BE2C (cell line): ENCODE measurements at regions not wholly inside any gene's neighbourhood (a gene's known extent, or its start where the extent isn't known, plus 50 kb on each side); places are given as distances from the start of the nearest gene placed in this dataset.

Source experiments
- DNase-seq: peaks from one replicate; pipeline ENCODE4 v3.0.0-alpha.2; 2020
- H3K27me3 ChIP-seq: fragments of 250-450 bp; sonication (Bioruptor Pico); 2 replicates; pipeline ENCODE4 v1.5.1; 2020; ENCODE audit warnings: mild to moderate bottlenecking
- H3K36me3 ChIP-seq: fragments of 250-450 bp; sonication (Bioruptor Pico); 2 replicates; pipeline ENCODE4 v1.5.1; 2020; ENCODE audit warnings: mild to moderate bottlenecking
- H3K4me1 ChIP-seq: fragments of 250-450 bp; sonication (Bioruptor Pico); 2 replicates; pipeline ENCODE4 v1.5.1; 2020
- H3K4me3 ChIP-seq: 2 replicates; pipeline ENCODE4 v1.5.1; 2011; ENCODE audit warnings: low read depth, low read length
- H3K9me3 ChIP-seq: fragments of 250-450 bp; sonication (Bioruptor Pico); 2 replicates; pipeline ENCODE4 v1.5.1; 2020
- CTCF ChIP-seq: IDR thresholded peaks from 2 replicates; pipeline ENCODE4 v1.5.1; 2012; ENCODE audit warnings: mild to moderate bottlenecking, low read depth, low read length

- no peaks in the 10 kb centered on the region for H3K36me3 ChIP-seq
- H3K4me1 ChIP-seq: no peaks in the 10 kb centered on the region; the same call in 1 of the 2 replicates
- DNase-seq: no peak
- no peaks in the 10 kb centered on the region for H3K27me3 ChIP-seq
- TF ChIP-seq CTCF: no peak
- no peaks in the 10 kb centered on the region for H3K9me3 ChIP-seq
- H3K4me3 ChIP-seq: no peak overlapping the region
These were observed 1237.3 kb downstream of the C4orf33 start for GRCh38 chr4:130333241-130333759.

- DNase-seq: no peak
- TF ChIP-seq CTCF: no peak
- H3K36me3 ChIP-seq: no peaks in the 10 kb centered on the region
These were observed 1239.7 kb downstream of the C4orf33 start for GRCh38 chr4:130335417-130336194.

GRCh38 chr4:130336585-130337217, 1240.7 kb downstream of the C4orf33 start:
- TF ChIP-seq CTCF: peak; percentile 75
- Histone ChIP-seq H3K9me3 (no peaks in the 10 kb centered on the region), H3K36me3 (no peaks in the 10 kb centered on the region), H3K27me3 (no peaks in the 10 kb centered on the region), H3K4me3 (no peak overlapping the region), H3K4me1 (no peaks in the 10 kb centered on the region; the same call in 1 of the 2 replicates)
- DNase-seq: peak; percentile 24

More at GRCh38 chr4:130335417-130336194, 1239.7 kb downstream of the C4orf33 start:
- no peaks in the 10 kb centered on the region; the same call in 1 of the 2 replicates for H3K4me1 ChIP-seq
- no peak overlapping the region for H3K4me3 ChIP-seq
- no peaks in the 10 kb centered on the region for H3K9me3 ChIP-seq
- no peaks in the 10 kb centered on the region for H3K27me3 ChIP-seq

- H3K9me3 ChIP-seq: no peaks in the 10 kb centered on the region
- no peaks in the 10 kb centered on the region for H3K36me3 ChIP-seq
- TF ChIP-seq CTCF: no peak
- no peak overlapping the region for H3K4me3 ChIP-seq
- no peak for DNase-seq
- no peaks in the 10 kb centered on the region; the same call in 1 of the 2 replicates for H3K4me1 ChIP-seq
- H3K27me3 ChIP-seq: no peaks in the 10 kb centered on the region
These were observed 1242.9 kb downstream of the C4orf33 start for GRCh38 chr4:130338851-130339250.

- H3K27me3 ChIP-seq: no peaks in the 10 kb centered on the region
- DNase-seq: no peak
- H3K9me3 ChIP-seq: no peaks in the 10 kb centered on the region
- no peak for TF ChIP-seq CTCF
- H3K4me3 ChIP-seq: no peak overlapping the region
- no peaks in the 10 kb centered on the region for H3K36me3 ChIP-seq
- H3K4me1 ChIP-seq: peaks cover 4% of the 10 kb centered on the region
These were observed 1253.8 kb downstream of the C4orf33 start for GRCh38 chr4:130349745-130350144.

- peaks cover 5% of the 10 kb centered on the region; the same call in 1 of the 2 replicates for H3K4me1 ChIP-seq
- H3K36me3 ChIP-seq: no peaks in the 10 kb centered on the region
- H3K4me3 ChIP-seq: no peak overlapping the region
- H3K9me3 ChIP-seq: no peaks in the 10 kb centered on the region
- TF ChIP-seq CTCF: no peak
- no peaks in the 10 kb centered on the region for H3K27me3 ChIP-seq
- no peak for DNase-seq
These were observed 1260.9 kb downstream of the C4orf33 start for GRCh38 chr4:130356873-130357272.
